ENCODE measurements at regions not wholly inside any gene's neighbourhood (a gene's known extent, or its start where the extent isn't known, plus 50 kb on each side); places are given as distances from the start of the nearest gene placed in this dataset.

- intact Hi-C loops (cut with DNase I, micrococcal nuclease), result no loop called here
Measured at GRCh38 chr3:117308756-117309155, 599.2 kb downstream of the TUSC7 start.

GRCh38 chr3:117310536-117310935, 601.0 kb downstream of the TUSC7 start:
- no peaks in the 10 kb centered on the region for H3K9me3 ChIP-seq
- no peak overlapping the region for H3K4me3 ChIP-seq
- no peak for ATAC-seq
- intact Hi-C loops (cut with DNase I, micrococcal nuclease), result no loop called here
- no peaks in the 10 kb centered on the region for H3K36me3 ChIP-seq (ENCODE audit: low read depth)
- no peaks in the 10 kb centered on the region for H3K4me1 ChIP-seq (ENCODE audit: low read depth)
- no peak for TF ChIP-seq CTCF (IDR thresholded peaks at IDR 0.05)
- DNase-seq, result no peak

More at GRCh38 chr3:117308756-117309155, 599.2 kb downstream of the TUSC7 start:
- Histone ChIP-seq H3K9me3 (no peaks in the 10 kb centered on the region), H3K4me3 (no peak overlapping the region), H3K36me3 (ENCODE audit: low read depth) (no peaks in the 10 kb centered on the region), H3K4me1 (ENCODE audit: low read depth) (no peaks in the 10 kb centered on the region)
- TF ChIP-seq CTCF (IDR thresholded peaks at IDR 0.05), result no peak
- no peak for ATAC-seq
- DNase-seq, result no peak

- no peak for DNase-seq
- Histone ChIP-seq H3K4me3 (no peak overlapping the region), H3K4me1 (ENCODE audit: low read depth) (no peaks in the 10 kb centered on the region), H3K9me3 (no peaks in the 10 kb centered on the region), H3K36me3 (ENCODE audit: low read depth) (no peaks in the 10 kb centered on the region)
- no peak for TF ChIP-seq CTCF (IDR thresholded peaks at IDR 0.05)
- no peak for ATAC-seq
- intact Hi-C loops (cut with DNase I, micrococcal nuclease), result no loop called here
Measured at GRCh38 chr3:117314441-117315150, 605.0 kb downstream of the TUSC7 start.

GRCh38 chr3:117322866-117323265, 613.3 kb downstream of the TUSC7 start:
- no peak for TF ChIP-seq CTCF (IDR thresholded peaks at IDR 0.05)
- H3K4me1 ChIP-seq (ENCODE audit: low read depth), result no peaks in the 10 kb centered on the region
- no peak overlapping the region for H3K4me3 ChIP-seq
- H3K36me3 ChIP-seq (ENCODE audit: low read depth), result no peaks in the 10 kb centered on the region
- DNase-seq (peak in 1 of 3 donors; percentile 5), ATAC-seq (peak; percentile 43)
- intact Hi-C loops (cut with DNase I, micrococcal nuclease), result no loop called here
- H3K9me3 ChIP-seq, result peaks cover 3% of the 10 kb centered on the region

GRCh38 chr3:117346901-117347300, 637.3 kb downstream of the TUSC7 start:
- DNase-seq (no peak), ATAC-seq (no peak)
- no peaks in the 10 kb centered on the region for H3K4me1 ChIP-seq (ENCODE audit: low read depth)
- intact Hi-C loops (cut with DNase I, micrococcal nuclease), result no loop called here
- no peak overlapping the region for H3K4me3 ChIP-seq
- no peak for TF ChIP-seq CTCF (IDR thresholded peaks at IDR 0.05)
- no peaks in the 10 kb centered on the region for H3K9me3 ChIP-seq
- H3K36me3 ChIP-seq (ENCODE audit: low read depth), result no peaks in the 10 kb centered on the region

- DNase-seq (no peak), ATAC-seq (no peak)
- H3K36me3 ChIP-seq (ENCODE audit: low read depth), result no peaks in the 10 kb centered on the region
- intact Hi-C loops (cut with DNase I, micrococcal nuclease), result no loop called here
- no peaks in the 10 kb centered on the region for H3K4me1 ChIP-seq (ENCODE audit: low read depth)
- H3K9me3 ChIP-seq, result no peaks in the 10 kb centered on the region
- no peak for TF ChIP-seq CTCF (IDR thresholded peaks at IDR 0.05)
- no peak overlapping the region for H3K4me3 ChIP-seq
Measured at GRCh38 chr3:117348884-117349283, 639.3 kb downstream of the TUSC7 start.
